ENCODE measurements at regions not wholly inside any gene's neighbourhood (a gene's known extent, or its start where the extent isn't known, plus 50 kb on each side); places are given as distances from the start of the nearest gene placed in this dataset.

GRCh38 chr4:181550381-181550780 lies 692.8 kb upstream of the TENM3 start:
- H3K9ac ChIP-seq (ENCODE audit: insufficient read length) = no peak overlapping the region
- no peak overlapping the region for H3K27ac ChIP-seq
- DNase-seq (ENCODE audit: low read depth, low spot score) = no peak
- H3K4me3 ChIP-seq = no peak overlapping the region
- no peaks in the 10 kb centered on the region for H3K9me3 ChIP-seq (ENCODE audit: low read depth, low read length)
- no peaks in the 10 kb centered on the region for H3K36me3 ChIP-seq (ENCODE audit: insufficient read depth, low read length)
- TF ChIP-seq FOXP2 (optimal IDR thresholded peaks at IDR 0.05; ENCODE audit: control extremely low read depth, extremely low read length, insufficient read depth) (no peak), EZH2 (IDR thresholded peaks at IDR 0.05) (no peak), POLR2AphosphoS5 (IDR thresholded peaks at IDR 0.05; ENCODE audit: borderline replicate concordance, low read depth, low read length) (no peak)

- H3K9me3 ChIP-seq (ENCODE audit: low read depth, low read length) = no peaks in the 10 kb centered on the region
- H3K27ac ChIP-seq = no peak overlapping the region
- no peaks in the 10 kb centered on the region for H3K36me3 ChIP-seq (ENCODE audit: insufficient read depth, low read length)
- H3K9ac ChIP-seq (ENCODE audit: insufficient read length) = no peak overlapping the region
- no peak for DNase-seq (ENCODE audit: low read depth, low spot score)
- TF ChIP-seq FOXP2 (optimal IDR thresholded peaks at IDR 0.05; ENCODE audit: control extremely low read depth, extremely low read length, insufficient read depth) = no peak
- no peak for TF ChIP-seq EZH2 (IDR thresholded peaks at IDR 0.05)
- TF ChIP-seq POLR2AphosphoS5 (IDR thresholded peaks at IDR 0.05; ENCODE audit: borderline replicate concordance, low read depth, low read length) = no peak
- H3K4me3 ChIP-seq = no peak overlapping the region
Observed at GRCh38 chr4:181559637-181560036, 683.6 kb upstream of the TENM3 start.

DNA sequence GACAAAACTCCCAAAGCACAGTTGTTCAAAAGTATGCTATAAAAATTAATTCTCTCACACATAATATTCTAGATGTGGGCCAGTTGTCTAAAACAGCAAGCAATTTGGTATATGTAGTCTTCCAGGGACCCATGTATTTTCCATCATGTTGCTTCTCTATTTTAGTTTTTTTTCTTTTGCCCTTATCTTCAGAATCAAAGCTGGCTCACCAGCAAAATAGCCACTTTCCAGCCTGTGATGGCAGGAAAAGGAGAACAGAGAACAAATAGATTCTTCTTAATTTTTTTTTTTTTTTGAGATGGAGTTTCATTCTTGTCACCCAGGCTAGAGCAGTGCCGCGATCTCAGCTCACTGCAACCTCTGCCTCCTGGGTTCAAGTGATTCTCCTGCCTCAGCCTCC lies 680.8 kb upstream of the TENM3 start:
- no peaks in the 10 kb centered on the region for H3K36me3 ChIP-seq (ENCODE audit: insufficient read depth, low read length)
- TF ChIP-seq EZH2 (IDR thresholded peaks at IDR 0.05) (no peak), POLR2AphosphoS5 (IDR thresholded peaks at IDR 0.05; ENCODE audit: borderline replicate concordance, low read depth, low read length) (no peak), FOXP2 (optimal IDR thresholded peaks at IDR 0.05; ENCODE audit: control extremely low read depth, extremely low read length, insufficient read depth) (no peak)
- no peak overlapping the region for H3K4me3 ChIP-seq
- H3K9me3 ChIP-seq (ENCODE audit: low read depth, low read length) = no peaks in the 10 kb centered on the region
- no peak overlapping the region for H3K9ac ChIP-seq (ENCODE audit: insufficient read length)
- DNase-seq (ENCODE audit: low read depth, low spot score) = no peak
- no peak overlapping the region for H3K27ac ChIP-seq

- Histone ChIP-seq H3K9me3 (ENCODE audit: low read depth, low read length) (no peaks in the 10 kb centered on the region), H3K4me3 (no peak overlapping the region), H3K9ac (ENCODE audit: insufficient read length) (no peak overlapping the region), H3K36me3 (ENCODE audit: insufficient read depth, low read length) (no peaks in the 10 kb centered on the region), H3K27ac (no peak overlapping the region)
- DNase-seq (ENCODE audit: low read depth, low spot score) = no peak
- no peak for TF ChIP-seq POLR2AphosphoS5 (IDR thresholded peaks at IDR 0.05; ENCODE audit: borderline replicate concordance, low read depth, low read length)
- no peak for TF ChIP-seq EZH2 (IDR thresholded peaks at IDR 0.05)
- no peak for TF ChIP-seq FOXP2 (optimal IDR thresholded peaks at IDR 0.05; ENCODE audit: control extremely low read depth, extremely low read length, insufficient read depth)
Observed at GRCh38 chr4:181564625-181565024, 678.6 kb upstream of the TENM3 start.

DNA sequence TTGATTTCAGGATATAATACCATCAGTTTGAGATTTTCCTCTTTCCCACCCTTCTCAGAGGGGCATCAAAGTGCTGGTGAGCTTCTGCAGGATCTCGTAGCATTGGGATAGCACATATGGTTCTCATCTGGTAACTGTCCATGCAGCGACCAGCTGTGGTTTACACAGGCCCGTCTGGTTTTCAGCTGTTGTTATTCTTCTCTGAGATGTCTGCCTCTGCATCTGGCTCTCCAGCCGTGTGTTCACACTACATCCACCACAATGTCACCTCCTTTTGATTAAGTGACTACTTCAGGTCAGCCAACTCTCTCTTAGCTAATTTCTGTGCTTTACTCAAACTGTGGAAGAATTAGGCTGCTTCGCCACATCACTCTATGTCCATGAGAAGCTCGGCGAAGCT lies 676.7 kb upstream of the TENM3 start:
- TF ChIP-seq FOXP2 (optimal IDR thresholded peaks at IDR 0.05; ENCODE audit: control extremely low read depth, extremely low read length, insufficient read depth) (no peak), EZH2 (IDR thresholded peaks at IDR 0.05) (no peak), POLR2AphosphoS5 (IDR thresholded peaks at IDR 0.05; ENCODE audit: borderline replicate concordance, low read depth, low read length) (no peak)
- Histone ChIP-seq H3K9me3 (ENCODE audit: low read depth, low read length) (no peaks in the 10 kb centered on the region), H3K4me3 (no peak overlapping the region), H3K36me3 (ENCODE audit: insufficient read depth, low read length) (no peaks in the 10 kb centered on the region), H3K27ac (no peak overlapping the region), H3K9ac (ENCODE audit: insufficient read length) (no peak overlapping the region)
- DNase-seq (ENCODE audit: low read depth, low spot score) = no peak

DNA sequence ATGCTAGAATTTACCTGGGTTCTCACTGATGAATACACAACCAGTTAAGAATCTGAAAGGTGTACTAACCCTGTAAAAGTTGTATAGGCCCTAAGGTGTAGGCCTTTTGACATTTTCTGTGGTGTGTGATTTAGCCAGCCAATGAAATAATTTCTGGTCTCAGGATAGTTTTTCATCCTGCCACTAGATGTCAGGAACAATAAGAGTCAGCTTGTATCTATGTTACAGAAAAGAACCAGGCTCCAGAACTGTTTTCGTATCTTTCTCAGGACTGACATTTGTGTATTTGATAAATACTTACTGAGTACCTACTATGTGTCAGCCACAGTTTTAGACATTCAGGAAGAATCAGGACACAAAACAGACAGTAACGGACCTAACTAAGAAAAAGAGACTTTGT lies 673.6 kb upstream of the TENM3 start:
- Histone ChIP-seq H3K9me3 (ENCODE audit: low read depth, low read length) (no peaks in the 10 kb centered on the region), H3K4me3 (no peak overlapping the region), H3K27ac (no peak overlapping the region), H3K36me3 (ENCODE audit: insufficient read depth, low read length) (no peaks in the 10 kb centered on the region), H3K9ac (ENCODE audit: insufficient read length) (no peak overlapping the region)
- no peak for DNase-seq (ENCODE audit: low read depth, low spot score)
- TF ChIP-seq EZH2 (IDR thresholded peaks at IDR 0.05) (no peak), FOXP2 (optimal IDR thresholded peaks at IDR 0.05; ENCODE audit: control extremely low read depth, extremely low read length, insufficient read depth) (no peak), POLR2AphosphoS5 (IDR thresholded peaks at IDR 0.05; ENCODE audit: borderline replicate concordance, low read depth, low read length) (no peak)

GRCh38 chr4:181578911-181579310 lies 664.3 kb upstream of the TENM3 start:
- H3K9ac ChIP-seq (ENCODE audit: insufficient read length) = no peak overlapping the region
- DNase-seq (ENCODE audit: low read depth, low spot score) = no peak
- no peaks in the 10 kb centered on the region for H3K36me3 ChIP-seq (ENCODE audit: insufficient read depth, low read length)
- H3K27ac ChIP-seq = no peak overlapping the region
- no peaks in the 10 kb centered on the region for H3K9me3 ChIP-seq (ENCODE audit: low read depth, low read length)
- no peak overlapping the region for H3K4me3 ChIP-seq
- TF ChIP-seq EZH2 (IDR thresholded peaks at IDR 0.05) = no peak
- no peak for TF ChIP-seq FOXP2 (optimal IDR thresholded peaks at IDR 0.05; ENCODE audit: control extremely low read depth, extremely low read length, insufficient read depth)
- no peak for TF ChIP-seq POLR2AphosphoS5 (IDR thresholded peaks at IDR 0.05; ENCODE audit: borderline replicate concordance, low read depth, low read length)

DNA sequence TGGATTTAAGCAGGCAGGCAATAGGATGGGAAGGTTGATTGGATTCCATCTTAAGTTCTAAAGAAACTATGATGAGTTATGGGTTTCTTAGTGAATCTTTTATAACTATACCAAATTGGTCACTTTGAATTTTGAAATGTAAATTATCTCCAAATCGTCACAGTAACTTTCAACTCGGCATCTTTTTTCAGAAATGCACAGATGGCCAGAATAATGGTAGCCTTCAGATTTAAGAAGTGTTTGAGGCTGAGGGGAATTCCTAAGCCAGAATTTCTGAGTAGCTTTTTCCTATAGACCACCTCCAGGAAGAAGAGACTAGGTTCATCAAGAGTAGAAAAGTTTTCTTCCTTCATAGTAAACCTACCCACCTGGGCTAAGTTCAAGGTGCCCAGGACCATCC lies 663.7 kb upstream of the TENM3 start:
- Histone ChIP-seq H3K27ac (no peak overlapping the region), H3K4me3 (no peak overlapping the region), H3K36me3 (ENCODE audit: insufficient read depth, low read length) (no peaks in the 10 kb centered on the region), H3K9me3 (ENCODE audit: low read depth, low read length) (no peaks in the 10 kb centered on the region), H3K9ac (ENCODE audit: insufficient read length) (no peak overlapping the region)
- TF ChIP-seq EZH2 (IDR thresholded peaks at IDR 0.05) (no peak), POLR2AphosphoS5 (IDR thresholded peaks at IDR 0.05; ENCODE audit: borderline replicate concordance, low read depth, low read length) (no peak), FOXP2 (optimal IDR thresholded peaks at IDR 0.05; ENCODE audit: control extremely low read depth, extremely low read length, insufficient read depth) (no peak)
- no peak for DNase-seq (ENCODE audit: low read depth, low spot score)

- Histone ChIP-seq H3K9ac (ENCODE audit: insufficient read length) (no peak overlapping the region), H3K27ac (no peak overlapping the region), H3K9me3 (ENCODE audit: low read depth, low read length) (no peaks in the 10 kb centered on the region), H3K4me3 (no peak overlapping the region), H3K36me3 (ENCODE audit: insufficient read depth, low read length) (no peaks in the 10 kb centered on the region)
- DNase-seq (ENCODE audit: low read depth, low spot score) = no peak
- TF ChIP-seq FOXP2 (optimal IDR thresholded peaks at IDR 0.05; ENCODE audit: control extremely low read depth, extremely low read length, insufficient read depth) (no peak), POLR2AphosphoS5 (IDR thresholded peaks at IDR 0.05; ENCODE audit: borderline replicate concordance, low read depth, low read length) (no peak), EZH2 (IDR thresholded peaks at IDR 0.05) (no peak)
Observed at GRCh38 chr4:181581983-181582382, 661.2 kb upstream of the TENM3 start.
